Osteoblast (primary cell): ENCODE measurements at regions not wholly inside any gene's neighbourhood (a gene's known extent, or its start where the extent isn't known, plus 50 kb on each side); places are given as distances from the start of the nearest gene placed in this dataset.

ENCODE experiments used
- DNase-seq: peaks from one replicate; pipeline ENCODE4 v3.0.0; 2011; ENCODE audit warnings: low spot score, mixed read lengths; ENCODE audit not compliant: insufficient read length; ENCODE audit errors: missing footprints
- H2AFZ ChIP-seq: 2 replicates; pipeline ENCODE4 v1.6.0; 2011; ENCODE audit warnings: mild to moderate bottlenecking, low read length
- H3K27ac ChIP-seq: 2 replicates; pipeline ENCODE4 v1.5.1; 2011; ENCODE audit warnings: mild to moderate bottlenecking, low read depth, low read length, moderate library complexity
- H3K27me3 ChIP-seq: 2 replicates; pipeline ENCODE4 v1.6.0; 2012; ENCODE audit warnings: mild to moderate bottlenecking, control low read depth, inconsistent platforms, low read length, moderate library complexity; ENCODE audit not compliant: insufficient read depth
- H3K36me3 ChIP-seq: 2 replicates; pipeline ENCODE4 v1.5.1; 2011; ENCODE audit warnings: mild to moderate bottlenecking, low read length, control low read depth, moderate library complexity; ENCODE audit not compliant: insufficient read depth
- H3K4me1 ChIP-seq: 2 replicates; pipeline ENCODE4 v1.5.1; 2011; ENCODE audit warnings: mild to moderate bottlenecking, low read length, control low read depth, moderate library complexity; ENCODE audit not compliant: insufficient read depth
- H3K4me2 ChIP-seq: 2 replicates; pipeline ENCODE4 v1.6.0; 2011; ENCODE audit warnings: mild to moderate bottlenecking, low read length; ENCODE audit not compliant: insufficient read depth
- H3K4me3 ChIP-seq: fragments of 200-600 bp; sonication (generic); 3 replicates; pipeline ENCODE4 v1.5.1; 2012; ENCODE audit warnings: mild to moderate bottlenecking, low read length, inconsistent platforms; ENCODE audit not compliant: insufficient read depth
- H3K79me2 ChIP-seq: 2 replicates; pipeline ENCODE4 v1.6.0; 2012; ENCODE audit warnings: mild to moderate bottlenecking, low read length, control low read depth, inconsistent platforms; ENCODE audit not compliant: insufficient read depth
- H3K9me3 ChIP-seq: 2 replicates; pipeline ENCODE4 v1.5.1; 2011; ENCODE audit warnings: low read depth, low read length, control low read depth
- H4K20me1 ChIP-seq: 2 replicates; pipeline ENCODE4 v1.6.0; 2012; ENCODE audit warnings: mild to moderate bottlenecking, low read length, control low read depth; ENCODE audit not compliant: insufficient read depth
- TF ChIP-seq, protein P1 (sequence below): IDR thresholded peaks from 2 replicates; pipeline ENCODE4 v1.5.1; 2011; ENCODE audit warnings: mild to moderate bottlenecking, low read depth, low read length, moderate library complexity; ENCODE audit errors: extremely low read depth

DNA sequence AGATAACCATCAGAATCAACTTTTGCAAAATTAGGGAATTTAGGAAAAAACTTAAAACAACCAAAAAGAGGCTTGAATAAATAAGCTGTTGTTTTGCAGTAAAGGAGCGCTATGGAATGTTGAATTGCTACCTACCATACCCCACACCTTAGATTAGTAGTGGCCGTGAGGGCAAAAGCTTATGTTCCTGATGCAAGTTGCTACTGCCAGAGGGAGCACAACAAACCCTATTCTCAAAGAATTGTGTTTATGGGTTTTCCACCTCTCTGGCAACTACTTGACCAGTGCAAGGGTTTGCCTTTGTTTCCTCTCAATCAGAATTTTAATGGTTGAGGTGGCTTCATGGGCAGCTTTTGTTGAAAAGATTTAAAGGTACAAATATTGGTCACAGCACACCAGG, 268.1 kb downstream of the LAS1L start:
- no peak overlapping the region for H3K4me2 ChIP-seq
- H4K20me1 ChIP-seq, result no peaks in the 10 kb centered on the region
- no peaks in the 10 kb centered on the region for H3K27me3 ChIP-seq
- no peaks in the 10 kb centered on the region for H3K79me2 ChIP-seq
- H3K4me3 ChIP-seq, result no peak overlapping the region
- no peaks in the 10 kb centered on the region for H3K4me1 ChIP-seq
- no peaks in the 10 kb centered on the region for H3K36me3 ChIP-seq
- H3K9me3 ChIP-seq, result peaks cover 3% of the 10 kb centered on the region
- no peak for DNase-seq
- H2AFZ ChIP-seq, result no peak overlapping the region
- no peak overlapping the region for H3K27ac ChIP-seq
- TF ChIP-seq, protein P1, sequence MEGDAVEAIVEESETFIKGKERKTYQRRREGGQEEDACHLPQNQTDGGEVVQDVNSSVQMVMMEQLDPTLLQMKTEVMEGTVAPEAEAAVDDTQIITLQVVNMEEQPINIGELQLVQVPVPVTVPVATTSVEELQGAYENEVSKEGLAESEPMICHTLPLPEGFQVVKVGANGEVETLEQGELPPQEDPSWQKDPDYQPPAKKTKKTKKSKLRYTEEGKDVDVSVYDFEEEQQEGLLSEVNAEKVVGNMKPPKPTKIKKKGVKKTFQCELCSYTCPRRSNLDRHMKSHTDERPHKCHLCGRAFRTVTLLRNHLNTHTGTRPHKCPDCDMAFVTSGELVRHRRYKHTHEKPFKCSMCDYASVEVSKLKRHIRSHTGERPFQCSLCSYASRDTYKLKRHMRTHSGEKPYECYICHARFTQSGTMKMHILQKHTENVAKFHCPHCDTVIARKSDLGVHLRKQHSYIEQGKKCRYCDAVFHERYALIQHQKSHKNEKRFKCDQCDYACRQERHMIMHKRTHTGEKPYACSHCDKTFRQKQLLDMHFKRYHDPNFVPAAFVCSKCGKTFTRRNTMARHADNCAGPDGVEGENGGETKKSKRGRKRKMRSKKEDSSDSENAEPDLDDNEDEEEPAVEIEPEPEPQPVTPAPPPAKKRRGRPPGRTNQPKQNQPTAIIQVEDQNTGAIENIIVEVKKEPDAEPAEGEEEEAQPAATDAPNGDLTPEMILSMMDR, result no peak

DNA sequence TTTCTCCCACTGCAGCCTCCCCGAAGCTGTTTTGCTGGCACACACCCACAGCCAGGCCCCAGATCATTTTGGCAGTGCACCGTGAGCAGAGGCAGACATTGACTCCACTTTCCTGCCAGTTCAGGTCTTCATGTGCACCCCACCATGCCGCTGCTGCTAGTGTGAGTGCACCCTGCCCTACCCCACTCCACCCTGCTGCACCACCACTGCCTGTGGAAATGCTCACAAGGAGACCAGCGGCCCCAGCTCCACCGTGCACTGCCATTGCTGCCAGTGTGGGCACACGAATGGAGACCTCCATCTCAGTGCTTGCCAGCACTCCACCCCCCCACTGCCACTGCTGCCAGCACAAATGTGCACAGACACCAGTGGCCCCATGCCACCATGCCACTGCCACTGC, 277.6 kb upstream of the ZC4H2 start:
- Histone ChIP-seq H4K20me1 (no peaks in the 10 kb centered on the region), H3K4me1 (no peaks in the 10 kb centered on the region), H3K4me2 (no peak overlapping the region), H3K79me2 (no peaks in the 10 kb centered on the region), H3K36me3 (no peaks in the 10 kb centered on the region), H3K9me3 (no peaks in the 10 kb centered on the region), H2AFZ (no peak overlapping the region), H3K4me3 (no peak overlapping the region), H3K27ac (no peak overlapping the region), H3K27me3 (no peaks in the 10 kb centered on the region)
- DNase-seq, result no peak
- TF ChIP-seq, protein P1, result no peak

DNA sequence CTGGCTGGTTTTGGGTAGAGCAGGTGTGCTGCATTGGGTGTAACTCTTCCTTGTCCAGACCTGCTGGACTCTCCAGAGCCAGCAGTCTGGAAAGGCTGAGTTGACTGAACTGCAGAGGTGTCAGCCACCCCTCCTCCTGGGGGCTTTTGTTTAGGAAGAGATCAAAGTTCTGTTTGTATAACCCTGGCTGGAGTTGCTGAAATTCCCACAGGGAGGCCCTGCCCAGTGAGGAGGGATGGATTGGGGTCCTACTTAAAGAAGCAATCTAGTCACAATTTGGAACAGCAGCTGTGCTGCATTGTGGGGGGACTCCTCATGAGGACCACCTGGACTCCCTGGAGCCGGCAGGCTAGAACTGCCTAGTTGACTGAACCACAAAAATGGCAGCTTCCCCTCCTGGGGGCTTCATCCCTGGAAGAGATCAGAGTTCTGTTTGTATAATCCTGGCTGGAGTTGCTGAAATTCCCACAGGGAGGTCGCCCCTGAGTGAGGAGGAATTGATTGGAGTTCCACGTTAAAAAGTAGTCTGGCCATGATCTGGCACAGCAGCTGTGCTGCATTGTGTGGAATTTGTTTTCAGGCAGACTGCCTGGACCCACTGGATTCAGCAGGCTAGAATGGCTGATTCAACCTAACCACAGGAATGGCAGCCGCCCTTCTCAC, 264.9 kb upstream of the ZC4H2 start:
- H4K20me1 ChIP-seq, result no peaks in the 10 kb centered on the region
- no peaks in the 10 kb centered on the region for H3K79me2 ChIP-seq
- H3K36me3 ChIP-seq, result no peaks in the 10 kb centered on the region
- no peak overlapping the region for H2AFZ ChIP-seq
- no peak for DNase-seq
- no peaks in the 10 kb centered on the region for H3K27me3 ChIP-seq
- H3K4me1 ChIP-seq, result no peaks in the 10 kb centered on the region
- no peaks in the 10 kb centered on the region for H3K9me3 ChIP-seq
- H3K4me2 ChIP-seq, result no peak overlapping the region
- H3K27ac ChIP-seq, result no peak overlapping the region
- no peak overlapping the region for H3K4me3 ChIP-seq
- TF ChIP-seq, protein P1, result no peak

DNA sequence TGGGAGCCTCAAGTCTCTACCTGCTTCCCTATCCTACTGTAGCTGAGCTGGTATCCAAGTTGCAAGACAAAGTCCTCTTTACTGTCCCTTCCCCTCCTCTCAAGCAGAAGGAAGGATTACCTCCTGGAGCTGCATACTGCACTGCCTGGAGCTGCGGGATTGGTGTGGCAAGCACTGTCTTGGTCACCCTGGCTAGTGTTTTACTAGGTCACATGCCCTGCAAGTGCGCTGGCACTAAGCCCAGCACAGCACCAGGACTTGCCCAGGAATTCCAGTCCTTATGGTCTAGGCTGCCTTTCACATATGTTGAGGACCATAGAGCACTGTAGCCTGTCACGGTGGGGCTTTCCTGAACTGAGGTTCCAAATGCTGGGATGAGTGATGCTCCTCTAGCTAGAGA, 227.3 kb upstream of the ZC4H2 start:
- no peak for DNase-seq
- no peaks in the 10 kb centered on the region for H3K27me3 ChIP-seq

More for the DNA sequence above, 227.3 kb upstream of the ZC4H2 start:
- no peaks in the 10 kb centered on the region for H4K20me1 ChIP-seq
- TF ChIP-seq, protein P1, result no peak
- H3K79me2 ChIP-seq, result no peaks in the 10 kb centered on the region
- no peaks in the 10 kb centered on the region for H3K4me1 ChIP-seq
- no peak overlapping the region for H3K4me3 ChIP-seq
- no peak overlapping the region for H2AFZ ChIP-seq
- H3K36me3 ChIP-seq, result no peaks in the 10 kb centered on the region
- no peak overlapping the region for H3K27ac ChIP-seq
- H3K4me2 ChIP-seq, result no peak overlapping the region
- H3K9me3 ChIP-seq, result peaks cover 6% of the 10 kb centered on the region
